ENCODE measurements at regions not wholly inside any gene's neighbourhood (a gene's known extent, or its start where the extent isn't known, plus 50 kb on each side); places are given as distances from the start of the nearest gene placed in this dataset.
"Not testable (repeated sequence)": the region's sequence is repeated elsewhere in the genome, so short reads cannot be mapped to it uniquely, and the experiment has no call there.

- Histone ChIP-seq H3K36me3 (no peaks in the 10 kb centered on the region), H3K4me1 (no peaks in the 10 kb centered on the region), H3K27ac (no peak overlapping the region), H3K27me3 (replicated peaks in 1 of 7) (peaks cover 0 to 6% (median 0%) of the 10 kb centered on the region in 7 donors), H3K9me3 (peaks cover 0 to 27% (median 19%) of the 10 kb centered on the region in 8 donors), H3K4me3 (no peak overlapping the region)
- 66 to 77% (median 74%) methylated on average over 6 of the region's 6 CpGs for WGBS, 5 donors
- TF ChIP-seq POLR2A (IDR thresholded peaks at IDR 0.05) (no peak), POLR2AphosphoS5 (IDR thresholded peaks at IDR 0.05) (no peak), CTCF (IDR thresholded peaks at IDR 0.05 in 8 of 11, conservative IDR thresholded peaks at IDR 0.05 in 3 of 11) (no peak)
- intact Hi-C loops (cut with DNase I; ENCODE audit: low total_unique reads) = no loop called here
- DNase-seq = no peak
Observed at GRCh38 chr15:26231096-26231495, 368.0 kb upstream of the ATP10A start.

- intact Hi-C loops (cut with DNase I; ENCODE audit: low total_unique reads) = no loop called here
- TF ChIP-seq POLR2A (IDR thresholded peaks at IDR 0.05) (no peak), POLR2AphosphoS5 (IDR thresholded peaks at IDR 0.05) (no peak), CTCF (IDR thresholded peaks at IDR 0.05 in 8 of 11, conservative IDR thresholded peaks at IDR 0.05 in 3 of 11) (no peak)
- Histone ChIP-seq H3K36me3 (no peaks in the 10 kb centered on the region), H3K9me3 (peaks cover 0 to 53% (median 20%) of the 10 kb centered on the region in 8 donors), H3K4me1 (no peaks in the 10 kb centered on the region), H3K4me3 (no peak overlapping the region), H3K27ac (no peak overlapping the region), H3K27me3 (replicated peaks in 1 of 7) (no peaks in the 10 kb centered on the region)
- no peak for DNase-seq
- 63 to 76% (median 70%) methylated on average over 2 of the region's 2 CpGs for WGBS, 5 donors
Observed at GRCh38 chr15:26224266-26224665, 361.1 kb upstream of the ATP10A start.

- 71 to 83% (median 78%) methylated on average over 2 of the region's 2 CpGs for WGBS, 5 donors
- TF ChIP-seq CTCF (IDR thresholded peaks at IDR 0.05 in 8 of 11, conservative IDR thresholded peaks at IDR 0.05 in 3 of 11) = no peak
- TF ChIP-seq POLR2A (IDR thresholded peaks at IDR 0.05) = no peak
- no peak for TF ChIP-seq POLR2AphosphoS5 (IDR thresholded peaks at IDR 0.05)
- Histone ChIP-seq H3K27me3 (replicated peaks in 1 of 7) (no peaks in the 10 kb centered on the region), H3K27ac (no peak overlapping the region), H3K4me3 (no peak overlapping the region), H3K4me1 (no peaks in the 10 kb centered on the region), H3K36me3 (no peaks in the 10 kb centered on the region), H3K9me3 (peaks cover 0 to 52% (median 19%) of the 10 kb centered on the region in 8 donors)
- intact Hi-C loops (cut with DNase I; ENCODE audit: low total_unique reads) = no loop called here
- no peak for DNase-seq
Observed at GRCh38 chr15:26223720-26224119, 360.6 kb upstream of the ATP10A start.

- intact Hi-C loops (cut with DNase I; ENCODE audit: low total_unique reads) = no loop called here
- WGBS, 5 donors = 61 to 79% (median 70%) methylated on average over 3 of the region's 3 CpGs
- DNase-seq = no peak
Observed at GRCh38 chr15:26222781-26223180, 359.7 kb upstream of the ATP10A start.

GRCh38 chr15:26217043-26217442 is 353.9 kb upstream of the ATP10A start:
- H3K4me1 ChIP-seq; H3K27me3 ChIP-seq (replicated peaks in 1 of 7); intact Hi-C loops (cut with DNase I; ENCODE audit: low total_unique reads); H3K4me3 ChIP-seq; H3K36me3 ChIP-seq; DNase-seq; H3K27ac ChIP-seq: not testable (repeated sequence)
- 86 to 94% (median 90%) methylated on average over 2 of the region's 2 CpGs for WGBS, 5 donors
- peaks cover 0 to 23% (median 7%) of the 10 kb centered on the region in 8 donors for H3K9me3 ChIP-seq

More at GRCh38 chr15:26222781-26223180, 359.7 kb upstream of the ATP10A start:
- H3K27me3 ChIP-seq (replicated peaks in 1 of 7) = no peaks in the 10 kb centered on the region
- no peaks in the 10 kb centered on the region for H3K36me3 ChIP-seq
- TF ChIP-seq CTCF (IDR thresholded peaks at IDR 0.05 in 8 of 11, conservative IDR thresholded peaks at IDR 0.05 in 3 of 11) (no peak), POLR2AphosphoS5 (IDR thresholded peaks at IDR 0.05) (no peak), POLR2A (IDR thresholded peaks at IDR 0.05) (no peak)
- H3K27ac ChIP-seq = no peak overlapping the region
- no peaks in the 10 kb centered on the region for H3K4me1 ChIP-seq
- H3K9me3 ChIP-seq = peaks cover 0 to 43% (median 10%) of the 10 kb centered on the region in 8 donors
- H3K4me3 ChIP-seq = no peak overlapping the region
